LNCAP (cell line): ENCODE measurements at regions not wholly inside any gene's neighbourhood (a gene's known extent, or its start where the extent isn't known, plus 50 kb on each side); places are given as distances from the start of the nearest gene placed in this dataset.

Experiments
- TF ChIP-seq, protein P1 (sequence below): fragments of 450-650 bp; IDR thresholded peaks from 2 replicates; pipeline ENCODE4 v1.5.1; 2017; ENCODE audit warnings: mild to moderate bottlenecking

DNA sequence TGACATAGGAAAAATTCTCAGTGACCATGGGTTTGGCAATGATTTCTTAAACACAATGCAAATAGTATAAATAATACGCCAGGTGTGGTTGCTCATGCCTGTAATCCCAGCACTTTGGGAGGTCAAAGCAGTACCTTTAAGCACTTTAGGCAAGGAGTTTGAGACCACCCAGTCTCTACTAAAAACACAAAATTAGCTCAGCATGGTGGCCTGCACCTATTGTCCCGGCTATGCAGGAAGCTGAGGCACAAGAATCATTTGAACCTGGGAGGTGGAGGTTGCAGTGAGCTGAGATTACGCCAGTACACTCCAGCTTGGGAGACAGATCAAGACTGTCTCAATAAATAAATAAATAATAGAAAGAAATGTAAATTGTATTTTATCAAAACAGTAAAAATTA lies 356.5 kb upstream of the SLITRK6 start:
- TF ChIP-seq, protein P1, sequence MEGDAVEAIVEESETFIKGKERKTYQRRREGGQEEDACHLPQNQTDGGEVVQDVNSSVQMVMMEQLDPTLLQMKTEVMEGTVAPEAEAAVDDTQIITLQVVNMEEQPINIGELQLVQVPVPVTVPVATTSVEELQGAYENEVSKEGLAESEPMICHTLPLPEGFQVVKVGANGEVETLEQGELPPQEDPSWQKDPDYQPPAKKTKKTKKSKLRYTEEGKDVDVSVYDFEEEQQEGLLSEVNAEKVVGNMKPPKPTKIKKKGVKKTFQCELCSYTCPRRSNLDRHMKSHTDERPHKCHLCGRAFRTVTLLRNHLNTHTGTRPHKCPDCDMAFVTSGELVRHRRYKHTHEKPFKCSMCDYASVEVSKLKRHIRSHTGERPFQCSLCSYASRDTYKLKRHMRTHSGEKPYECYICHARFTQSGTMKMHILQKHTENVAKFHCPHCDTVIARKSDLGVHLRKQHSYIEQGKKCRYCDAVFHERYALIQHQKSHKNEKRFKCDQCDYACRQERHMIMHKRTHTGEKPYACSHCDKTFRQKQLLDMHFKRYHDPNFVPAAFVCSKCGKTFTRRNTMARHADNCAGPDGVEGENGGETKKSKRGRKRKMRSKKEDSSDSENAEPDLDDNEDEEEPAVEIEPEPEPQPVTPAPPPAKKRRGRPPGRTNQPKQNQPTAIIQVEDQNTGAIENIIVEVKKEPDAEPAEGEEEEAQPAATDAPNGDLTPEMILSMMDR = no peak

DNA sequence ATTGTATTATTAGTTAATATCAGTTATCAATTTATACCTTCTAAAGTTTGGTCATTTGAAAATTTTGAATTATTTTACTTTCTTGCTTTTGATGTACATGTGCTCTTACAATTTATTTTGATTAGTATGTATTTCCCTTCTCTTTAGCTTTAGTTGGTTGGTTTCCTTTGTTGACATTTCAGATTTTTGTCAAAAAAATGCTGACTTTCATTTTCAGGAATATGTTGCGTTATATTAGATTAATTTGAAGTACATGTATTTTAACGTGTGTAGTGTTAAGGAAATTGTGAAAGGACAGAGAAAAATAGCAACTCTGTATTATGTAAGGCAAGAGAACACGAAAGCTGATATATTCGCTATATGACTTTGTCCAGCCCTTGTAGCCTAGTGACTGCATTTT lies 342.9 kb upstream of the SLITRK6 start:
- TF ChIP-seq, protein P1 = no peak

DNA sequence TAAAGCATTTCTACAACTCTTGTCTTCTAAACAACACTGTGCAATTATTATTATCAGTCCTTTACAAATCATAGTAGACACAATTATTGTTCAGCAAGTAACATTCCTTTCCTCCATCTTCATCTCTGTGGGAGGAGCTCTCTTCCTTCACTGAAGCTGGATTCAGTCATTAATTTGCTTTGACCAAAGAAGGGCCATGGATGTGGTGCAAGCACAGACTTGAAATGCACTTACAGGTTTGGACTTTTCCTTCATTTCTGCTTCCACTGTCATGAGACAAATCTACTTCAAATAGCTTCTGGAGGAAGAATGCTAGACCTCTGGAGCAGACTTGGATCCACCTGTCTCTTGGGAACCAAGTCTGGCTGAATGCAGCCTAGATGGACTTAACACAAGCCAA lies 336.6 kb upstream of the SLITRK6 start:
- TF ChIP-seq, protein P1 = no peak

DNA sequence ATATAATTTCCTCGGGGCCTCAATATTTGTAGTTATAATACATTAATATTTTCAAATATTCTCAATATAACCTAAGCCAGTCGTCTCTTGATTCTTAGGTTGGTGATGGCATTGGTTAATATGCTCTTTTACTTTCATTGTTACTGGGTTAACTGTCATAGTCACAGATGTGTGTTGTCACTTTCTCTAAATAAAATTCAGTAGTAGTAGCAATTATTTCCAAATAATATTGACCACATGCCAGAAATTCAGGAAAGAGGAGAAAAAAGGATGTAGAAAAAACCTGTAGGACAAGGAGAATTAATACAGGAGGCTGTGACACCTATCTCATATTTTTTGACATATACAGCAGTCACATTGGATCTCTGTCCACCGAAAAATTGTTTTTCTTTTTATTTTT lies 322.7 kb upstream of the SLITRK6 start:
- TF ChIP-seq, protein P1 = no peak

DNA sequence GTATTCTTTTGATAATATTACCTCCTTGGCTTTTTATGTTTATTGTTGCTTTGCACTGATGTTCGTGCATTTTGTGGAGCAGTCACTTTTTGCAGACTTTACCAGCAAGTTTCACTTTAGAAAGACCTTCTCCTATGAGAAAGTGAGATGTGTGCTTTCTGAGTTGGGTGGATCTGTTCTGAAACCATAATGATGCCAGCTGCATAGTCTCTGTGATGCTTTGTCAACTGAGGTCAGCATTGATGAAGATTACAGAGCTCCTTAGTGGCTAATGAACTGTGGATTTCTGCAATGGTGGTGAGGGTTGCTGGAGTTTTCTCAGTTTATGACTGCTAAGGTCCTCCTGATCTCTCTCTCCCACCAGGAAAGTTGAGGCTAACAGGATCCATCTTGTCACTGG lies 309.9 kb upstream of the SLITRK6 start:
- TF ChIP-seq, protein P1 = no peak

DNA sequence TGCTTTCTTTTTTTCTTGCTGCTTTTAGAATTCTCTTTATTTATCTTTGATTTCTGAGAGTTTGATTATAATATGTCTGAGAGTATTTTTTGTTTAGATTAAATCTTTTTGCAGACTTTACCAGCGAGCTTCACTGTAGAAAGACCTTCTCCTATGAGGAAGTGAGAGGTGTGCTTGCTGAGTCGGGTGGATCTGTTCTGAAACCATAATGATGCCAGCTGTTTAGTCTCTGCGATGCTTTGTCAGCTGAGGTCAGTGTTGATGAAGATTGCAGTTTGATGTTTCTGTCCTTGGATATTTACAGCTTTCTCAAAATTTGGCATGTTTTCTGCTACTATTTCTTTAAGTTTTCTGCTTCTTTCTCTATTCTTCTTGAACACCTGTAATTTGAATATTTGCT lies 309.1 kb upstream of the SLITRK6 start:
- TF ChIP-seq, protein P1 = no peak

DNA sequence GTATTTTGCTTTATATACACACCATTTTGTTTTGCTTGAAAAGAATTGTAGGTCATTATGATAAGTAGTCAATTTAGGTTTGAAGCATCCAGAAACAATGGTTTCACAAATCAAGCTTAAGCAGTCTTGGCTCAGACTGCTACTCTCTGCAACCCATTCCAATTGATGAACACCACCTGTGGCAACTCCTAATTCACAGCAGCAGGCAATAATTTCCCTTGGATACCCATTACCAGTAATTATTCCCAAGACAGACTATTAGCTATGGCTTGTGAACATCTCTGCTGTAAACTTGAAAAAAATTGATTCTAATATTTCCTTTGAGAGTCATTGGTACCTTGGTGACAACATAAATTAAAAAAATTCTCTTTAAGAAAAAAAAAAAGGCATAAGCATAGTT lies 299.3 kb upstream of the SLITRK6 start:
- TF ChIP-seq, protein P1 = no peak

DNA sequence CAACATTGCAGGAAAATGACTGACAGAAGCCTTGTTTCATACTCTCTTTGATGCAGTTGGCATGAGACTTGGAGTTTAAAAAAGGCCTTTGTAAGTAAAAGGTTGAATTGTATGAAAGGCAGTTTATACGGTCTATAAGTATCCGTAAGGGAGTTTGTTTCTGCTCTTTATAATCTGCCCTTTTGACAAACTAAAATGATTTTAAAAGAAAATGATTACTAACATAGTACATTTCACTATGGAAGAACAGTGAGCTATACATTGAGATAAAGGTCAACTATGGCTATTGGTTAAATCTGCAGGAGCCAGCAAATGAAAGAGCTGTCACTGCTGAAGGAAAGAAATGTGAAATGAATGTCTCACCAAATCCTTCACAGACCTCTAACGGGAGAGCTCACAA lies 296.1 kb upstream of the SLITRK6 start:
- TF ChIP-seq, protein P1 = no peak
